Testis (tissue), 2 donors: ENCODE measurements at regions not wholly inside any gene's neighbourhood (a gene's known extent, or its start where the extent isn't known, plus 50 kb on each side); places are given as distances from the start of the nearest gene placed in this dataset.

Source experiments
- POLR2A ChIP-seq: fragments of 450-650 bp; IDR thresholded peaks from one replicate; pipeline ENCODE4 v1.6.1; 2017; ENCODE audit warnings: antibody characterized with exemption, mild to moderate bottlenecking, moderate library complexity
- TF ChIP-seq, protein P1 (sequence below), 3 experiments: fragments of 450-650 bp in 2 of 3; fragments of 200-600 bp in 1 of 3; sonication (generic) in 1 of 3; IDR thresholded peaks; one replicate each; pipeline ENCODE4 v1.5.1; 2016 to 2019; ENCODE audit warnings: antibody characterized with exemption in 3 of 3, mild to moderate bottlenecking in 2 of 3, moderate library complexity in 1 of 3

GRCh38 chr3:68504201-68504600 lies 428.1 kb downstream of the TAFA4 start:
- TF ChIP-seq, protein P1, sequence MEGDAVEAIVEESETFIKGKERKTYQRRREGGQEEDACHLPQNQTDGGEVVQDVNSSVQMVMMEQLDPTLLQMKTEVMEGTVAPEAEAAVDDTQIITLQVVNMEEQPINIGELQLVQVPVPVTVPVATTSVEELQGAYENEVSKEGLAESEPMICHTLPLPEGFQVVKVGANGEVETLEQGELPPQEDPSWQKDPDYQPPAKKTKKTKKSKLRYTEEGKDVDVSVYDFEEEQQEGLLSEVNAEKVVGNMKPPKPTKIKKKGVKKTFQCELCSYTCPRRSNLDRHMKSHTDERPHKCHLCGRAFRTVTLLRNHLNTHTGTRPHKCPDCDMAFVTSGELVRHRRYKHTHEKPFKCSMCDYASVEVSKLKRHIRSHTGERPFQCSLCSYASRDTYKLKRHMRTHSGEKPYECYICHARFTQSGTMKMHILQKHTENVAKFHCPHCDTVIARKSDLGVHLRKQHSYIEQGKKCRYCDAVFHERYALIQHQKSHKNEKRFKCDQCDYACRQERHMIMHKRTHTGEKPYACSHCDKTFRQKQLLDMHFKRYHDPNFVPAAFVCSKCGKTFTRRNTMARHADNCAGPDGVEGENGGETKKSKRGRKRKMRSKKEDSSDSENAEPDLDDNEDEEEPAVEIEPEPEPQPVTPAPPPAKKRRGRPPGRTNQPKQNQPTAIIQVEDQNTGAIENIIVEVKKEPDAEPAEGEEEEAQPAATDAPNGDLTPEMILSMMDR (IDR thresholded peaks at IDR 0.05), result no peak
- TF ChIP-seq POLR2A, result no peak
